ENCODE measurements at regions not wholly inside any gene's neighbourhood (a gene's known extent, or its start where the extent isn't known, plus 50 kb on each side); places are given as distances from the start of the nearest gene placed in this dataset.
"Not testable (repeated sequence)": the region's sequence is repeated elsewhere in the genome, so short reads cannot be mapped to it uniquely, and the experiment has no call there.

- no peak for DNase-seq (ENCODE audit: low spot score)
- no peak for TF ChIP-seq CTCF (IDR thresholded peaks at IDR 0.05; ENCODE audit: extremely low read depth, missing control alignments)
Observed at GRCh38 chr10:120180160-120180559, 276.9 kb upstream of the PLPP4 start.

GRCh38 chr10:120181154-120181553 lies 275.9 kb upstream of the PLPP4 start:
- TF ChIP-seq CTCF (IDR thresholded peaks at IDR 0.05; ENCODE audit: extremely low read depth, missing control alignments), result no peak
- DNase-seq (ENCODE audit: low spot score), result no peak

GRCh38 chr10:120182431-120182830 lies 274.6 kb upstream of the PLPP4 start:
- no peak for DNase-seq (ENCODE audit: low spot score)
- no peak for TF ChIP-seq CTCF (IDR thresholded peaks at IDR 0.05; ENCODE audit: extremely low read depth, missing control alignments)

- no peak for DNase-seq (ENCODE audit: low spot score)
- TF ChIP-seq CTCF (IDR thresholded peaks at IDR 0.05; ENCODE audit: extremely low read depth, missing control alignments), result no peak
Observed at GRCh38 chr10:120183546-120183945, 273.5 kb upstream of the PLPP4 start.

GRCh38 chr10:120184547-120185337 lies 272.3 kb upstream of the PLPP4 start:
- TF ChIP-seq CTCF (IDR thresholded peaks at IDR 0.05; ENCODE audit: extremely low read depth, missing control alignments), result no peak
- no peak for DNase-seq (ENCODE audit: low spot score)

GRCh38 chr10:120186506-120186905 lies 270.5 kb upstream of the PLPP4 start:
- DNase-seq (ENCODE audit: low spot score), result no peak
- TF ChIP-seq CTCF (IDR thresholded peaks at IDR 0.05; ENCODE audit: extremely low read depth, missing control alignments), result no peak

GRCh38 chr10:120187168-120187567 lies 269.9 kb upstream of the PLPP4 start:
- DNase-seq (ENCODE audit: low spot score), result not testable (repeated sequence)

GRCh38 chr10:120188950-120189349 lies 268.1 kb upstream of the PLPP4 start:
- no peak for TF ChIP-seq CTCF (IDR thresholded peaks at IDR 0.05; ENCODE audit: extremely low read depth, missing control alignments)

More at GRCh38 chr10:120188950-120189349, 268.1 kb upstream of the PLPP4 start:
- no peak for DNase-seq (ENCODE audit: low spot score)
